MCF 10A (cell line): ENCODE measurements at regions not wholly inside any gene's neighbourhood (a gene's known extent, or its start where the extent isn't known, plus 50 kb on each side); places are given as distances from the start of the nearest gene placed in this dataset.

Experiments
- BruUV-seq: library from RNA; stranded (reverse); fragments of 400-500 nt; replicated peaks from 2 replicates; lab custom pipeline; 2021; lab: Mats Ljungman, UMichigan
- CTCF ChIA-PET: fragments of 300-600 bp; sonication (Branson Sonifier 250); formaldehyde crosslinking; extraction: SDS; loops from one replicate; lab custom pipeline; 2021; ENCODE audit warnings: antibody characterized with exemption, inconsistent platforms; lab: Yijun Ruan, JAX
- POLR2A ChIA-PET: fragments of 300-600, 350-650 bp; sonication (Branson Sonifier 250); formaldehyde crosslinking; extraction: SDS; loops from one replicate; lab custom pipeline; 2020; ENCODE audit warnings: antibody characterized with exemption, inconsistent platforms; lab: Yijun Ruan, JAX
- DNase-seq: peaks from one replicate; pipeline ENCODE4 v3.0.0-alpha.2; 2018; ENCODE audit not compliant: unreplicated experiment
- H3K27ac Mint-ChIP-seq: one replicate; pipeline ENCODE4 v1.8.0; 2022; ENCODE audit warnings: mild to moderate bottlenecking, low read depth, mixed read lengths; ENCODE audit not compliant: unreplicated experiment
- H3K27me3 Mint-ChIP-seq: one replicate; pipeline ENCODE4 v1.8.0; 2022; ENCODE audit warnings: mixed read lengths; ENCODE audit not compliant: insufficient read depth, unreplicated experiment
- H3K36me3 Mint-ChIP-seq: one replicate; pipeline ENCODE4 v1.8.0; 2022; ENCODE audit warnings: mild to moderate bottlenecking, moderate library complexity, mixed read lengths; ENCODE audit not compliant: insufficient read depth, unreplicated experiment
- H3K4me1 Mint-ChIP-seq: one replicate; pipeline ENCODE4 v1.8.0; 2022; ENCODE audit warnings: mixed read lengths; ENCODE audit not compliant: insufficient read depth, unreplicated experiment
- H3K4me3 Mint-ChIP-seq: one replicate; pipeline ENCODE4 v1.8.0; 2022; ENCODE audit warnings: mild to moderate bottlenecking, moderate library complexity, mixed read lengths; ENCODE audit not compliant: unreplicated experiment
- H3K9me3 Mint-ChIP-seq: one replicate; pipeline ENCODE4 v1.8.0; 2022; ENCODE audit warnings: mixed read lengths; ENCODE audit not compliant: unreplicated experiment
- CTCF ChIP-seq: fragments of 200-600 bp; IDR thresholded peaks from one replicate; pipeline ENCODE4 v1.8.0; 2022; ENCODE audit warnings: antibody characterized with exemption, mild to moderate bottlenecking; ENCODE audit not compliant: unreplicated experiment
- intact Hi-C: fragments of 100-400 bp; cut with micrococcal nuclease; formaldehyde crosslinking; loops from 2 replicates; pipeline ENCODE4 v1.14.1; 2022

GRCh38 chr11:133724116-133724515 is 121.2 kb downstream of the SPATA19 start:
- Mint-ChIP-seq H3K27me3 (no peaks in the 10 kb centered on the region), H3K27ac (no peak overlapping the region), H3K4me1 (no peaks in the 10 kb centered on the region), H3K9me3 (no peaks in the 10 kb centered on the region), H3K36me3 (no peaks in the 10 kb centered on the region), H3K4me3 (no peak overlapping the region)
- CTCF ChIA-PET: no interaction called here
- BruUV-seq: no TSS peak
- no peak for DNase-seq
- intact Hi-C loops: no loop called here
- TF ChIP-seq CTCF: no peak
- POLR2A ChIA-PET: no interaction called here

- no peaks in the 10 kb centered on the region for H3K36me3 Mint-ChIP-seq
- BruUV-seq: no TSS peak
- H3K27me3 Mint-ChIP-seq: no peaks in the 10 kb centered on the region
- no peaks in the 10 kb centered on the region for H3K9me3 Mint-ChIP-seq
- no peaks in the 10 kb centered on the region for H3K4me1 Mint-ChIP-seq
- ChIA-PET POLR2A (no interaction called here), CTCF (interaction anchor here (0.7 kb wide), 1 partner anchor 23 kb away, joined by 3 read pairs; no protein-coding TSS in a partner anchor)
- no peak overlapping the region for H3K4me3 Mint-ChIP-seq
- intact Hi-C loops: no loop called here
- no peak for DNase-seq
- no peak overlapping the region for H3K27ac Mint-ChIP-seq
- TF ChIP-seq CTCF: no peak
These were observed 122.3 kb downstream of the SPATA19 start for GRCh38 chr11:133723056-133723455.

GRCh38 chr11:133720951-133721350 is 124.4 kb downstream of the SPATA19 start:
- no peak for TF ChIP-seq CTCF
- no peak for DNase-seq
- ChIA-PET CTCF (no interaction called here), POLR2A (no interaction called here)
- peaks cover 8% of the 10 kb centered on the region for H3K9me3 Mint-ChIP-seq
- H3K27ac Mint-ChIP-seq: no peak overlapping the region
- intact Hi-C loops: no loop called here
- no TSS peak for BruUV-seq
- peaks cover 12% of the 10 kb centered on the region for H3K27me3 Mint-ChIP-seq
- H3K36me3 Mint-ChIP-seq: no peaks in the 10 kb centered on the region
- H3K4me3 Mint-ChIP-seq: no peak overlapping the region
- no peaks in the 10 kb centered on the region for H3K4me1 Mint-ChIP-seq

GRCh38 chr11:133719532-133720235 is 125.6 kb downstream of the SPATA19 start:
- DNase-seq: no peak
- H3K27ac Mint-ChIP-seq: no peak overlapping the region

More at GRCh38 chr11:133719532-133720235, 125.6 kb downstream of the SPATA19 start:
- ChIA-PET POLR2A (no interaction called here), CTCF (no interaction called here)
- H3K9me3 Mint-ChIP-seq: peaks cover 8% of the 10 kb centered on the region
- H3K4me3 Mint-ChIP-seq: no peak overlapping the region
- no peaks in the 10 kb centered on the region for H3K36me3 Mint-ChIP-seq
- peaks cover 21% of the 10 kb centered on the region for H3K27me3 Mint-ChIP-seq
- H3K4me1 Mint-ChIP-seq: no peaks in the 10 kb centered on the region
- BruUV-seq: no TSS peak
- no peak for TF ChIP-seq CTCF
- intact Hi-C loops: no loop called here
